ENCODE measurements at regions not wholly inside any gene's neighbourhood (a gene's known extent, or its start where the extent isn't known, plus 50 kb on each side); places are given as distances from the start of the nearest gene placed in this dataset.

- DNase-seq, result no peak
These were observed 548.3 kb upstream of the TBL1XR1 start for GRCh38 chr3:177745607-177746005.

GRCh38 chr3:177746337-177746933 is 549.2 kb upstream of the TBL1XR1 start:
- no peak for DNase-seq

DNA sequence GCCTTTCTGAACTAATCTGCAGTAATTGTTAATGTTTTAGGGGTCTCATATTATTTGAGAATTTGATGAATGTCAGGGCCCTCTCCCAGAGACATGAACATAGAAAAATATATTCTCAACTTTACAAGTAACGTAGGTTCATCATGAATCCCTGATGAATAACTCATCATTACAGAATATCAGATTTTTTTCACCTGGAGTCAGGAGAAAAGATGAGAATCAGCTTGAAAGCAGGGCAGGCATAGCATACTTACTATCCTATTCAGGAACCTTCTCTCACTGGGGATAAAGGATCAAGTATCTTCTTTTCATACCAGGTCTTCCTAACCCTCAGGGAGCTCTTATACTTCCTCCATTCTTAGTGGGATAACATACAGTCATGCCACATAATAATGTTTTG is 552.6 kb upstream of the TBL1XR1 start:
- DNase-seq, result no peak

DNA sequence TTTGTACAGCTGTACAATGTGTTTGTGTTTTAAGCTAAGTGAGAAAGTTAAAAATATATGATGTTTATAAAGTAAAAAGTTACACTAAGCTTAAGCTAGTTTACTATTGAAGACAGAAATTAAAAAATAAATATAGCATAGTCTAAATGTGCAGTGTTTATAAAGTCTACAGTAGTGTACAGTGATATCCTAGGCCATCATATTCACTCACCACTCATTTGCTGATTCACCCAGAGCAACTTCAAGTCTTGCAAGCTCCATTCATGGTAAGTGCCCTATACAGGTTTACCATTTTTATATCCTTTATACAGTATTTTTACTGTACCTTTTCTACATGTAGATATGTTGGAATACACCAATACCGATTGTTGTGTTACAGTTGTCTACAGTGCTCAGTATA is 553.2 kb upstream of the TBL1XR1 start:
- no peak for DNase-seq

DNA sequence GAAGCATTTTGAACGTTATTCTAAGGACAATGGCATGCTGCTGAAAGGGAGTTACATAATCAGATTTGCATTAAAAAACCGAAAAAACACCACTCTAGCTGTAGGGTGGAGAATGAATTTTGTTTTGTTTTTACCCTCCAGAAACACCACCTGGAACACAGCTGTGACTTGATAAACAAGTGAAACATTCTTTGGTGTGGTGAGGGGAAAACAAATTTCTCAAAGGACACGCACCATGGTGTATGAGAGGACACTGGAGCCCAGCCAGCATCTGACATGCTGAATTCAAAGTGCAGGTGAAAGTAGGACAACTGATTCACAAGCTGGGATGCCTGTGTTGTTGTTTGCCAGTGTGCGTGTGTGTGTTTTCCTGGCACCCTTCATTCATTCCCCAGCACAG is 554.5 kb upstream of the TBL1XR1 start:
- no peak for DNase-seq

DNA sequence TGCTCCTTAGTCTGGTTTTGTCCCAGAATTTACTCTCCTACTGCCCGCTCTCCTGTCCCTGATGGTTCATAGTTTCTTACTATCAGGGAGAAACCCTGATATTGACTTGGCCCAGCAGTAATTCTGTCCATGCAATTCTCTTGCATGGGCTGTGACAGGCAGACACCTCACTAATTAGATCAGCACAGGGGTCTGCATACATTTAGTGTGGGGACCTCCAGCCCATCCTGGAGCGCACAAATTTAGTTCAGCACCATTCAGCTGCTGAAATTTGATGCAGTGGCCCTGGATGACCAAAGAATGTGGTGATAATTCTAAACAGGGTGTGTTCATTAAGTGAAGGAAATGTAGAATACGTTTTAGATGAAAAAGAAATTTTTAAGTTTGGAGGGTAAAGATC is 555.5 kb upstream of the TBL1XR1 start:
- no peak for DNase-seq

DNA sequence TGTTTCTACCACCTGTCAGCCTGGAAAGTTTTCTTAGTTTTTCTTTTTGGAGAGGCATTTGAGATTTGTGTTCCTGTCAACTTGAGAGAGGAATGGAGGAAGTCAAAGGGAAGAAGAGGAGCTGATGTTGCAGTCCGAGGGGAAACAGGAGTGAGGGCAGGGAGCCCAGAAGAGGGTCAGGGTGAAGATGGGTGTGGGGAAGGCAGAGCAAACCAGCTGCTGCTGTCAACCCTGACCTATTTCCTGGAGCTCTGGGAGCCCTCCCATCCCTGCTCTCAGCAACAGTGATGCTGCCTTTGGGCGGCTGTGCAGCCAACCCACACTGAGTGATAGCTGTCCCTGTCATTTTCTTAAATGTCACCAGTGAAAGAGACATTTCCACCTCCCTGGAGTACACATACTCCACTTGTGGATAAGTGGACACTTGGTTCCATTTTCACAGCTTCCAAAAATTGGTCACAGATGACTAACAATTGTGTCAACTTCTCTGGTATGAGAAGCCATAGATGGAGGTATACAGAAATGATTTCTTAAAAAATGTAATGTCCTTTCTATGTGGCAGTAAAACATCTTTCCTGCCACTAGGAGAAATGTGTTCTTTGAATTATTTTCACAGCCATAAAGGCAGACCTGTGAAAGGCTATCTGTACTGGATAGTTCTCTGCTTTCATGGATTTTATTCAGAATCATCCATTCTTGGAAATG is 556.3 kb upstream of the TBL1XR1 start:
- no peak for DNase-seq

- no peak for DNase-seq
These were observed 557.2 kb upstream of the TBL1XR1 start for GRCh38 chr3:177754508-177754921.

GRCh38 chr3:177758126-177758525 is 560.8 kb upstream of the TBL1XR1 start:
- no peak for DNase-seq

DNA sequence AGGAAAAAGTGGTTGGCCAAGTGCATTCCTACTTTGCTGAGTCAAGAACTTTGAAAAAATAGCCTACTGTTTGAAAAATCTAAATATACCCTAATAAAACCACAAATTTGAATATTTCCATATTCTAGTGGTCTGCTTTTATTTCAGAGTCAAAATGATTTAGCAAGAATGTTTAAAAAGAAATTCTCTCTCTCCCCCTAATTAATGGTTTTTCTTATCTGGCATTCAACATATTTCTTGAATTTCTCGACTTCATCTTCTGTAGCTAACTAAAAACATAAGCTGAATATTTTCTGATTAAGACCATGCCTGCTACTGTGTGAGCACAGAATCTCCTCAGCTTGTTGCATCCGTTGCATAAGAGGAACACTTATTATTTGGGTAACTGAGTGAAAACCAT is 563.5 kb upstream of the TBL1XR1 start:
- no peak for DNase-seq

- DNase-seq, result peak; percentile 33
These were observed 567.2 kb upstream of the TBL1XR1 start for GRCh38 chr3:177764377-177764912.

- no peak for DNase-seq
These were observed 567.7 kb upstream of the TBL1XR1 start for GRCh38 chr3:177764933-177765332.

- DNase-seq, result no peak
These were observed 573.3 kb upstream of the TBL1XR1 start for GRCh38 chr3:177770383-177771230.

GRCh38 chr3:177771780-177772179 is 574.5 kb upstream of the TBL1XR1 start:
- no peak for DNase-seq

GRCh38 chr3:177772908-177773557 is 575.8 kb upstream of the TBL1XR1 start:
- DNase-seq, result no peak

DNA sequence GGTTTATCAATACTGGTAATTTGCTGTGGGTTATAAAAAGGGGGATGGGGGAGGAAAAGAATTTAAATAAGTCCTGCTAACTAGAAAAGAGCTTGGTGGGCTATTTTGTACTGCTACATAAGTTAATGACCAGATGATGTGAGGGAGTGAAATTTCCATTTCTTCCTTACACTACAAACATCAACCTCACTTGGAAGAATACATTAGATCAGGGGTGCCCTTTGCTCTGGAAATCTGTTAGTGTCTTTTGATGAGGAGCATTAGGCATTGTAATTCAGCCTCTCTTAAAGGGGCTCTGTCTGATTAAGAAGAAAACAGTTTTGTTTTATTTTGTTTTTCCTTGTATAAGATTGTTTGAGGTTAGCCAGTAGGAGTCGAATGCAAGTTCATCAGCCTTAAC is 576.4 kb upstream of the TBL1XR1 start:
- DNase-seq, result no peak

DNA sequence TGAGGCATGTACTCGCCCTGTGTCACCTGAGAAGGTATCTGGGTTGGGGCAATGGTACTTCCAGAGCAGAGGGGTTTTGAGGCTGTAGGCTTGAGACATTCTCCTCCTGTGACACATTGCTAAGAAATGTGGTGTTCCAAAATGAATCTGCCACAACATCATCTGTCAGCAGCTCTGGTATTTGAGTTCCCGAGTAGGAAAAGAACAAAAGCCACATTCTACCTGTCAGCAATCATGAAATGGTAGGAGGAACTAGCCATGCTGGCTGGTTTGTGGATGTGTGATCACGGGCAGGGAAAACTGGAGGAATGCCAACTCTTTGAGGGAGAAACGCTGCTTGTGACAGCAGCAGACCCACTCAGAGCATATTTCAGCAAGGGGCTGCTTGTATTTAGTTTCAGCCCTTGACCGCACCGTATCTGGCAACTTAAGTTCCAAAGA is 579.4 kb upstream of the TBL1XR1 start:
- DNase-seq, result peak; percentile 61

- DNase-seq, result peak; percentile 34
These were observed 580.4 kb upstream of the TBL1XR1 start for GRCh38 chr3:177777699-177778098.

DNA sequence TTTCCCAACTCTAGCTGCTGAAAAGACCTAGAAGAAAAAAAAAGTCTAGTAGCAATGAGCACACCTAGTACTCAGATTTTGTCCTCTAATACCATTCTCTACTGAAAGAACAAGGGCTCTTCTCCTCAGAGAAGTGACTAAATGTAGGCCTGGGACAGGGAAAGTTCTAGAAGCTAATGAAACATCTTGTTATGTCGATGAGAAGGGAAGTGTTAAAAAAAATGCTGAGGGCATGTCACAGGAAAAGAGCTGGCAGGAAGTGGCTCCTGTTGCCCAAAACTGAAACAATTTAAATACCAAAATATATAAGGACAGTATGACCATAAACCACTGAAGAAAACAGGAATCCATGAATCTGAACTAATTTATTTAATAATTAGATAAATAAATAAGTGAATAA is 581.4 kb upstream of the TBL1XR1 start:
- no peak for DNase-seq

GRCh38 chr3:177781686-177782161 is 584.4 kb upstream of the TBL1XR1 start:
- peak; percentile 48 for DNase-seq

DNA sequence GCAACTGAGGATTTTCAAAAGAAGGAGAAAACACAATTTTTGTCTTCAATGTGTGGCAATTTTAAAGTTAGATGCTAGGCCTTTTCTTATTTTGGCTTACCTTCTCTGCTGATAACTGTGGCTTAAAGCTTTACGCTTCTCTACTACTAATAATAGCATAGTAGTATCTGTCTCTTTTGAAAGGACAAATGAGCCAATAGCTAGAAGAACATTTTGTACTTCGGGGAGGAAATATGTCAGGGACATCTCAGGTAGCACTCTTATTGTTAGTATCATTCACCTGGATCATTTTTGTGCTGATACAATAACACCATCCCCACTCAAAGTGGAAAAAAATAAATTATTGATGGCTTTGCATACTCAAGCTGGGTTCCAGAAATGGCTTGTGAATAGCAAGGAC is 586.1 kb upstream of the TBL1XR1 start:
- no peak for DNase-seq

DNA sequence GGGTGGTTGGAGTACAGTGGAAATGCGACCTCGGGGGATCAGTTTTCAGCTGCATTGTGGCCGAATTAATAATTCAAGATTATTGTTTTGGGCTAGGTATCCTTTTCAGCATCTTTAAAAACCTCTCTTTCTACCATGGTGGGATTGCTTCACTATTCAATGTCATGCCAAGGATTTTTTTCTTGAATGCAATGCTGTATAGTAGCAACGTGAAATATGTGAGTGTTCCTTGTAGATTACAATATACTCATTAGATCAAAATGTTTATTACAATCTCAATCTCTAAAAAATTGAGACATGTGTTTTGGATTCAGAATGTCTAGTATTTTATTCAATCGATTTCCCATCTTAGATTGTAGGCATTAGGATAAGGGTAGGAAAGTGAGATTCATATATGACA is 586.5 kb upstream of the TBL1XR1 start:
- no peak for DNase-seq

All from left kidney (tissue), 1 donor.